ENCODE measurements at regions not wholly inside any gene's neighbourhood (a gene's known extent, or its start where the extent isn't known, plus 50 kb on each side); places are given as distances from the start of the nearest gene placed in this dataset.
A peak's percentile ranks its signal among the peaks of the same experiment; 100 is the strongest.

- H2AFZ ChIP-seq (ENCODE audit: low read length), result no peak overlapping the region
- H3K79me2 ChIP-seq (ENCODE audit: insufficient read depth, low read depth, low read length), result no peaks in the 10 kb centered on the region
- peak; percentile 1 for DNase-seq (ENCODE audit: low spot score)
- CTCF ChIA-PET (ENCODE audit: unreplicated experiment), result no interaction called here
- intact Hi-C loops (cut with micrococcal nuclease; ENCODE audit: unreplicated experiment), result loop anchor here (10.0 kb wide), 1 partner anchor 180 kb away; no protein-coding TSS in a partner anchor
- H3K4me2 ChIP-seq (ENCODE audit: low read length), result no peak overlapping the region
- no peaks in the 10 kb centered on the region for H4K20me1 ChIP-seq (ENCODE audit: insufficient read depth, low read length)
- H3K9me3 ChIP-seq (ENCODE audit: low read length), result no peaks in the 10 kb centered on the region
- no TSS peak for BruUV-seq (replicated peaks)
- no peaks in the 10 kb centered on the region for H3K36me3 ChIP-seq (ENCODE audit: insufficient read depth, low read length)
- no peak overlapping the region for H3K27ac ChIP-seq (ENCODE audit: low read depth, low read length, poor library complexity, severe bottlenecking)
- H3K4me1 ChIP-seq (ENCODE audit: insufficient read depth, low read length, poor library complexity, severe bottlenecking), result no peaks in the 10 kb centered on the region
- TF ChIP-seq EZH2phosphoT487 (IDR thresholded peaks at IDR 0.05; ENCODE audit: borderline replicate concordance, low read depth, low read length), result no peak
- no peak for TF ChIP-seq CTCF (conservative IDR thresholded peaks at IDR 0.05; ENCODE audit: low read length)
- POLR2A ChIA-PET, result interaction anchor here (0.6 to 1.8 kb wide), 2 partner anchors 177 to 772 kb away, joined by 3 read pairs; no protein-coding TSS in a partner anchor
- H3K9me2 ChIP-seq (ENCODE audit: insufficient read depth, low read length), result no peaks in the 10 kb centered on the region
- no peak overlapping the region for H3K4me3 ChIP-seq (ENCODE audit: low read depth, low read length, poor library complexity, severe bottlenecking)
Observed at GRCh38 chr13:37944869-37945442, 75.4 kb upstream of the TRPC4 start.

- no peaks in the 10 kb centered on the region for H3K9me2 ChIP-seq (ENCODE audit: insufficient read depth, low read length)
- H3K36me3 ChIP-seq (ENCODE audit: insufficient read depth, low read length), result no peaks in the 10 kb centered on the region
- no peak for TF ChIP-seq EZH2phosphoT487 (IDR thresholded peaks at IDR 0.05; ENCODE audit: borderline replicate concordance, low read depth, low read length)
- no peak for TF ChIP-seq CTCF (conservative IDR thresholded peaks at IDR 0.05; ENCODE audit: low read length)
- intact Hi-C loops (cut with micrococcal nuclease; ENCODE audit: unreplicated experiment), result loop anchor here (10.0 kb wide), 1 partner anchor 179 kb away; no protein-coding TSS in a partner anchor
- H3K79me2 ChIP-seq (ENCODE audit: insufficient read depth, low read depth, low read length), result no peaks in the 10 kb centered on the region
- BruUV-seq (replicated peaks), result no TSS peak
- H4K20me1 ChIP-seq (ENCODE audit: insufficient read depth, low read length), result no peaks in the 10 kb centered on the region
- H3K27ac ChIP-seq (ENCODE audit: low read depth, low read length, poor library complexity, severe bottlenecking), result no peak overlapping the region
- ChIA-PET CTCF (ENCODE audit: unreplicated experiment) (no interaction called here), POLR2A (interaction anchor here (0.6 to 1.8 kb wide), 3 partner anchors 176 to 1856 kb away, joined by 3 read pairs; no protein-coding TSS in a partner anchor)
- H3K4me1 ChIP-seq (ENCODE audit: insufficient read depth, low read length, poor library complexity, severe bottlenecking), result no peaks in the 10 kb centered on the region
- no peak for DNase-seq (ENCODE audit: low spot score)
- no peak overlapping the region for H3K4me3 ChIP-seq (ENCODE audit: low read depth, low read length, poor library complexity, severe bottlenecking)
- H2AFZ ChIP-seq (ENCODE audit: low read length), result no peak overlapping the region
- H3K4me2 ChIP-seq (ENCODE audit: low read length), result no peak overlapping the region
- no peaks in the 10 kb centered on the region for H3K9me3 ChIP-seq (ENCODE audit: low read length)
Observed at GRCh38 chr13:37944081-37944868, 74.7 kb upstream of the TRPC4 start.

- no peaks in the 10 kb centered on the region for H3K9me3 ChIP-seq (ENCODE audit: low read length)
- POLR2A ChIA-PET, result no interaction called here
- BruUV-seq (replicated peaks), result no TSS peak
- intact Hi-C loops (cut with micrococcal nuclease; ENCODE audit: unreplicated experiment), result loop anchor here (10.0 kb wide), 1 partner anchor 178 kb away; no protein-coding TSS in a partner anchor
- no peaks in the 10 kb centered on the region for H3K4me1 ChIP-seq (ENCODE audit: insufficient read depth, low read length, poor library complexity, severe bottlenecking)
- H3K36me3 ChIP-seq (ENCODE audit: insufficient read depth, low read length), result no peaks in the 10 kb centered on the region
- H4K20me1 ChIP-seq (ENCODE audit: insufficient read depth, low read length), result no peaks in the 10 kb centered on the region
- H2AFZ ChIP-seq (ENCODE audit: low read length), result no peak overlapping the region
- H3K79me2 ChIP-seq (ENCODE audit: insufficient read depth, low read depth, low read length), result no peaks in the 10 kb centered on the region
- no peak overlapping the region for H3K4me2 ChIP-seq (ENCODE audit: low read length)
- H3K27ac ChIP-seq (ENCODE audit: low read depth, low read length, poor library complexity, severe bottlenecking), result no peak overlapping the region
- no peak for TF ChIP-seq CTCF (conservative IDR thresholded peaks at IDR 0.05; ENCODE audit: low read length)
- TF ChIP-seq EZH2phosphoT487 (IDR thresholded peaks at IDR 0.05; ENCODE audit: borderline replicate concordance, low read depth, low read length), result no peak
- CTCF ChIA-PET (ENCODE audit: unreplicated experiment), result no interaction called here
- DNase-seq (ENCODE audit: low spot score), result no peak
- H3K9me2 ChIP-seq (ENCODE audit: insufficient read depth, low read length), result no peaks in the 10 kb centered on the region
- H3K4me3 ChIP-seq (ENCODE audit: low read depth, low read length, poor library complexity, severe bottlenecking), result no peak overlapping the region
Observed at GRCh38 chr13:37942929-37943328, 73.4 kb upstream of the TRPC4 start.

Measured in OCI-LY7 (cell line).